Dermis microvascular lymphatic vessel endothelial cell (primary cell): ENCODE measurements at regions not wholly inside any gene's neighbourhood (a gene's known extent, or its start where the extent isn't known, plus 50 kb on each side); places are given as distances from the start of the nearest gene placed in this dataset.
"Not testable (repeated sequence)": the region's sequence is repeated elsewhere in the genome, so short reads cannot be mapped to it uniquely, and the experiment has no call there.

Experiments used
- DNase-seq, 2 donors: peaks; one replicate each; pipeline versions ENCODE4 v3.0.0 to v3.0.0-alpha.2; 2010; ENCODE audit warnings: low read depth in 2 of 2

DNA sequence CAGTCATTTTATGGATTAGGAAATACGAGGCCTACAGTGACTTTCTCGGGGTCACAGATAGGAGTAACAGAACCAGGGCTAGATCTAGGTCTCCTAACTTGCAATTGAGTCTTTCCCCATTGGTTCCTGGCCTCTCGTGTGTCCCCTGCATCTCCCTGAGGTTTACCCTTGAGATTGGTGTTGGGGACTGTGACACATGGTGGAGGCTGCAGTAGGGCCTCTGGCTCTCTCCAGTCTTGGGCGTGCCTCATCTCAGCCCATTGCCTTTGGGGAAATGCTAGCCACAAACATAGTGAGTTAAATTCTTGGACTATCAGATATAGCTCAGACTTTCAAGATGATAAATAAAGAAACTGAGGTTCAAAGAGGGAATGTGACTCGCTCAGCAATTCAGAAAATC lies 212.1 kb downstream of the KCNRG start:
- DNase-seq, result no peak

GRCh38 chr13:50228527-50228926 lies 213.3 kb downstream of the KCNRG start:
- no peak for DNase-seq

DNA sequence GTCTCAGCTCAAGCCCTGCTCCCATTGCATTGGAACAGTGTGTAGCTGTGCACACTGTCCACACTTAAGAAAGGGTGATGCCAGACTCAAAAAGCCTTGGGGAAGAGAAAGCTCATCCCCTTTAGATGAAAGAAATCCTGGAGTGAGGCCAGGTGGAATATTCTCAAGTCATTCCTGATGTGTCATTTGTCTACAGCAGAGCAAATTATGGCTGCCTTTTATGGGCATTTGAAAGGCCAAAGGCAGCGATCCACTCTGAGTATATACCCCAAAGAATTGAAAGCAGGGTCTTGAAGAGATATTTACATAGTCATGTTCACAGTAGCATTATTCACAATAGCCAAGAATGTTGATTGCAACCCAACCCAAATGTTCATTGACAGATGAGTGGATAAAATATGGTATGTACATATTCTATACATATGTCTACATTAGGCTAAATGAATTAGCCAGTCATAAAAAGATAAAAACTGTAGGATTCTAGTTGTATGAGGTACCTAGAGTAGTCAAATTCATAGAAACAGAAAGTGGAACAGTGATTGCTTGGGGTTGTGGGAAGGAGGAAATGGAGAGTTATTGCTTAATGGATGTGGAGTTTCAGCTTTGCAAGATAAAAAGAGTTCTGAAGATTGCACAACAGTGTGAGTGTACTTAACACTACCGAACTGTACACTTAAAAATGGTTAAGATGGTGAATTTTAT lies 214.9 kb downstream of the KCNRG start:
- no peak for DNase-seq

- no peak for DNase-seq
Measured at GRCh38 chr13:50230662-50230978, 215.4 kb downstream of the KCNRG start.

- not testable (repeated sequence) for DNase-seq
Measured at GRCh38 chr13:50233574-50233973, 218.3 kb downstream of the KCNRG start.

DNA sequence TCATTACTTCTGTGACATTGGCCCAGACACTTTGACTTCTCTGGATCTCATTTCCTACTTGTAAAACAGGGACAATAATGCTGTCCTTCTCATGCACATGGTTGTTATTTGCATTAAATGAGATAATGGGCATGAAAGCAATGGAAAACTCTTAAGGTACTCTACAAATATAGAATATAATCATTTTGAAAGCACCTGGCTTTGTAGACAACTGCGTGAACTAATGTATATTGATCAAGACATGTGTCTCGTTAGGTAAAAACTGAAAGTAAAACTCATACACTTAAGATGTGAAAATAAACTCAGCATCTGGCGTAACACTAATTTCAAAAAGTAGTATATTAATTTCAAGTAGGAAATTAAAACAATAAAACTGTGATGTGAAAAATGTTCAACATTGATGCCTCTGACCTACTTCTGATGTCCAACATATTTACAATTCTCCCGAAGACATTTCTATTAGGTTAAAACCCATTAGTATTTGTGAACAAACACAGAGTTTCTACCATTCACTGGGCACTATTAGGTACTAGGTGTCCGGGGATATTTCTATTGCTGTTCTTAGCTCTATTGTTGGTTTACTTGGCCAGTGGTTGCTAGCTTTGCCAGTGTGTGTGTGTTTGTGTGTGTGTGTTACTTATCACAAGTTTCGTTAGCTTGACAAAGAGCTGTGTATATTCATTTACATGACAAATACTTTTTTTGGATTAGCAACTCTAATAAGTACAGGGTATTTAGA lies 220.5 kb downstream of the KCNRG start:
- DNase-seq, result no peak

DNA sequence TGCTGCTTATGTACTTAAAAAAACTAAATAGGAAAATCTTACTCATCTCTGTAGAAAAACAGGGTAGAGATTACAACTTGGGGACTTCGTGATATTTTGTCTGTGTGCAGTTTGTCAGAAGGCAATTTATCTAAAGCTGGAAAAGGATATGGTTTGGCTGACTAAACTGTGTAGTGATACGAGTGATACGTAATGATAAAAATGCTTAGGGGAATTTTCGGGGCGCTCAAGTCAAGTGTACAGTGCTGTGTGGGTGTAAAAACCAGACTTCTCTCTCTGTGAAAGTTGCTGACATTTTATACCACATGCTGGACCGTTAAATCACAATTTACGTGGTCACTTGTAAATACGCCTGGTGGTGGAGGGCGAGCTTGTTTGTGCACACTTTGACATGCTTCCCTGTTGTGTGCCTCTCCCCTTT lies 221.7 kb downstream of the KCNRG start:
- no peak for DNase-seq

- no peak for DNase-seq
Measured at GRCh38 chr13:50238922-50239321, 223.7 kb downstream of the KCNRG start.

DNA sequence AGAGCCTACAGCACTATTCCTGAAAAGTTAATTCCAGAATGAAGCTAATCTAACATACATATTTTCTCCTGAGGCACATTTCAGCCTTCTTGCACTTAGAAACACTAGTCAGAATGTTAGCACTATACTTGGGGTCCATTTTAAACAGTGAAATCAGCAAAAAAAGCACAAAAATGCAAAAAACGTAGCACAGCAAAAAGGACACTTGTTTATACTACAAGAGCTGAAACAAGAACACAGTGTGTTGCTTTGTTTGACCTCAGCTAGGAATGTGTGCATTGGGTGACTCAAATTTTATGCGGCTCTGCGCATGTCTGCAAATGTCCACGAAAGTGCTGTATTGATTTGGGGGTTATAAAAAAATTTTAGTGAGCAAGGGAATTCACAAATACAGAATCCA lies 226.2 kb downstream of the KCNRG start:
- no peak for DNase-seq

DNA sequence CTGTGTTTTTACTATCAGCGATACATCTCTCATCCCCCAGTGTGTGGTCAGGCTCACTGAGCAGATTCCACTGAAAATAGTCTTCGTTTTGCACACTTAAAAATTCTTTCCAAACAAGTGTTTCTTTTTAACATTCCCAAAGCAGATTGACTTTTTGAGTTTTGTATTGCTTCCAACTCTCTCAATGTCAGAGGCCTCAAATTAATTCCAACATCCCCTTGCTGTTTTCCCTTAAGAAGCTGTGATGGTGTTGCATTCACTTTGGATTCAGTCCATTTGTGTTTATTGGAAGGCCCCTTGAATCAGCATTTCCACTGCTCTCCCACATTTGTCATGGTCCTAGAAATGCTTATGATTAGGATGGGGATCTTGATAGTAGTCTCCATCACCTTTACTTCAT lies 228.7 kb downstream of the KCNRG start:
- DNase-seq, result peak in 1 of 2 donors; percentile 1

DNA sequence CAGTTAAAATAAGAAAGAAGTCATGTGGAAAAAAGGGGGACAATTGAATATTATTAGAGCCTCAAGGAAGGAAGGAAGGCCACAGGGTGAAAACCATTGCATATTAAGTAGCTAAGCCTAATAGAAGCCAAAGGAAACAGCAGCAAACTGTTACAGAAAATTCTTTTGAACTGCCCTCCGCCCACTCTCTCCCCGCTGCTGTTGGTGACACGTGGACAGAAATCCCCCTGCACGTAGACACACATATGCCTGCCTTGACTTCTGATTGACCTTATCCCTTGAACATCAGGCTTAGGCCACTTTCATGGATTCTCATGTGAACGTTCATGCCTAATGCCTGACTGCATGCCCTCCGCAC lies 229.1 kb downstream of the KCNRG start:
- peak in 1 of 2 donors; percentile 47 for DNase-seq

DNA sequence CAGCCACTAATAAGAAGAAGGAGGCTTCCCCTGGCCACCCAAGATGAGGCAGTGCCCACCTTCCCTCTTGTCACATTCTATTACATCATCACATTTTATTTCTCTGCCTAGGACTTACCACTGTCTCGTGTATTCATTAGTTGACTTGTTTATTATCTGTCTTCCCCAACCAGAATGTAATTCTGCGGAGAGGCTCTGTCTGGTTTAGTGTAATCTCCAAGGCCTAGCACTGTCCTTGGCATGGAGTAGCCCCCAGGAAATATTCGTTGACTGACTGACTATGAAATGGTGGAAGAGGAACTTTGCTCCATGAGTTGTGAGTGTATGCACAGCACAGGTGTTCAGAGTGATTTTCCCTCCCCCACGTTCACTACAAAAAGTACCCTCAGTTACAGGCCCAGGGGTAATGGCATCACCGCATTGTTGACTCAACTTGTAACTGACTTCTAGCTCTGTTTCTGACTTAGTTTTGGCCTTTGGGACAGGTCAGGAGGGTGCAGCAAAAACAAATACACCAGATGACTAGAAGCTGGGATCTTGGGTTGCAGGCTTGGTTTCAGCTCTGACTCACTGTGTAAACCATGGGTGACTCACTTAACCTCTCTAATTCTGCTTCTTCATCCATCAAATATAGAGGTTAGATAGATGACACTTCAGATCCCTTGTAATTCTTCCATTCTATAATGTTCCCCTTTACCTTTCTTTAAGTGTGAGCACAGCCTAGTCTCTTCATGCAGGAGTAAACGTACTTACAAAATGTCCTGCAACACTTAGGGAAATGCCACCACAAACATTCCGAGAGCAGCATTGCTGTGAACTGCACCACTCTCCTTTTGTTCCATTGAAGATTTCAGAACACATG lies 229.7 kb downstream of the KCNRG start:
- DNase-seq, result peak in 1 of 2 donors; percentile 81

- no peak for DNase-seq
Measured at GRCh38 chr13:50247223-50247622, 232.0 kb downstream of the KCNRG start.

- DNase-seq, result no peak
Measured at GRCh38 chr13:50248516-50249143, 233.4 kb downstream of the KCNRG start.

DNA sequence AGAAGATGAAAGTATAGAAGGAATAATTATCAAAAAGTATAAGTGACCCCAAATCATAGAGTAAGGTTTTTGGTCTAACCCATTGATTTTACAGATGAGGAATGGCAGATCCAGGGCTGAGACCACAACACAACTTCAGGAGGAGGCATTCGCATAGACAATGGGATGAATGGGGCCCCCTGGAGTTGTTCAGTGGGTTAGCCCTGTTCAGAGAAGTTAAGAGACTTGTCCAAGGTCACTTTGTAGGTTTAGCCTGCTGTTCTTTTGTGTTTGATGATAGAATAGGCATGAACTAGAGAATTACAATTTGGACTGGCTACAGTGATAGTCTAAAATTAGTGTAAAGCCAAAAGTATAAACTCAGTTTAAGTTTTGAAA lies 233.9 kb downstream of the KCNRG start:
- DNase-seq, result no peak

- no peak for DNase-seq
Measured at GRCh38 chr13:50250401-50250800, 235.2 kb downstream of the KCNRG start.

DNA sequence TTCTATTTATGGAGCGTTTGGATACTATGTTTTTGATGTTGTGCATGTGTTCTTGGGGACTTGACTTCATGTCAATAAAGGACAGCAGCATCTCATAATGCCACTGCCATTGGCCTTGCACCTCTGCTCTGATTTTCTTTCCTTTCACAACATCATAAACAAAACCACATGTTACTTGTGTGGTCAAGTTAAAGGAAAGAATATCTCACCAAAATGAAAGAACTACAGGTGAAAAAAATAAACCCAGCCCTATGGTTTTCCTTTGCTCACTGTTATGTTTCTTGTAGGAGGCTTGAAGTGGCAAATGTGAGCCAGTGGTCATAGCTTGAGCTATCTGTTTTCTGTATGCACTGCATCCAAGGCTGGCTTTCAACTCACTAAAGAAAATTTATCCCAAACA lies 240.4 kb downstream of the KCNRG start:
- DNase-seq, result no peak

DNA sequence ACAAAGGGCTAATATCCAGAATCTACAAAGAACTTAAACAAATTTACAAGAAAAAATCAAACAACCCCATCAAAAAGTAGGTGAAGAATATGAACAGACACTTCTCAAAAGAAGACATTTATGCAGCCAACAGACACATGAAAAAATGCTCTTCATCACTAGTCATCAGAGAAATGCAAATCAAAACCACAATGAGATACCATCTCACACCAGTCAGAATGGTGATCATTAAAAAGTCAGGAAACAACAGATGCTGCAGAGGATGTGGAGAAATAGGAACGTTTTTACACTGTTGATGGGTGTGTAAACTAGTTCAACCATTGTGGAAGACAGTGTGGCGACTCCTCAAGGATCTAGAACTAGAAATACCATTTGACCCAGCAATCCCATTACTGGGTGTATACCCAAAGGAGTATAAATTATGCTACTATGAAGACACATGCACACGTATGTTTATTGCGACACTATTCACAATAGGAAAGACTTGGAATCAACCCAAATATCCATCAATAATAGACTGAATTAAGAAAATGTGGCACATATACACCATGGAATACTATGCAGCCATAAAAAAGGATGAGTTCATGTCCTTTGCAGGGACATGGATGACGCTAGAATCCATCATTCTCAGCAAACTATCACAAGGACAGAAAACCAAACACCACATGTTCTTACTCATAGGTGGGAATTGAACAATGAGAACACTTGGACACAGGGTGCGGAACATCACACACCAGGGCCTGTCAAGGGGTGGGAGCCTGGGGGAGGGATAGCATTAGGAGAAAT lies 241.5 kb downstream of the KCNRG start:
- DNase-seq, result not testable (repeated sequence)

- DNase-seq, result no peak
Measured at GRCh38 chr13:50257646-50258045, 242.4 kb downstream of the KCNRG start.

DNA sequence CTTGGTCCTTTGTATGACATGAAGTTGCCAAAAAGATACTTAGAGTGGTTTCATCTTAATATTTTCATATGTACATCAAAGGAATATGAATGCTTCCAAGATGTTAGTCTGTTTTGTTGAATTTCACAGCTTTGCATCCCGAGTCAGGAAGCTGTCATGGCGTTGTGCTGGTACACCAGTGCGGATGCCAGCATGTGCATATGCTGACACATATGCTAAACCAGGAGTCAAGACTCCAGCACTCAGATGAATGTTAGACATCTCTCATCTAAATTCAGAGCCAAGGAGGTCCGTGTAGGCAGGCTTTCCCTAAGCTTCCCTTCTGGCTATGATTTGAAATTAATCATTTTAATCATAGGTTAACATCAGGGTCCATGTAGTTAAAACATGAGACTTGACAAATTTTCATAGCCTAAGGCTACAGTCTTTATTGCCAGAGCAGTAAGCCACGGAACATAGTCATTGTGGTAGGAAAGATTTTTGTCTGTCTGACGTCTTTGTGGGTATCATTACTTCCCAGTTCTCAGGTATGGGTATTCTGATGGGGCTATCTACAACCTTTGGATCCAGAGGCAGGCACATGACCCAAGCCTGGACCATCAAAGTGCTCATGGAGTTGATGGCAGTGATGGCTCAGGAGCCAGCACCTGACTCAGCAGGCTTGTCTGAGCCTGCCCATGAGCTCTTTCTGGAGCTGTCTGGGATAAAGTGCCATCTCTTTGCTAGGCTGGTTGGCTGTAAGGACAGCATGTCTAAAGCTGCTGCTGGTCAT lies 246.1 kb downstream of the KCNRG start:
- DNase-seq, result no peak
